A549 (cell line): ENCODE measurements at regions not wholly inside any gene's neighbourhood (a gene's known extent, or its start where the extent isn't known, plus 50 kb on each side); places are given as distances from the start of the nearest gene placed in this dataset.

ENCODE experiments used
- ATAC-seq, 2 experiments: fragments of 200-7000 bp in 1 of 2; fragments of >200 bp in 1 of 2; cut with Nextera tagmentation in 1 of 2; cut with Tn5 transposase in 1 of 2; 3 replicates each; pipeline versions ENCODE4 v1.8.0 to v1.9.1; 2018 to 2020; ENCODE audit warnings: mild to moderate bottlenecking in 1 of 2, moderate library complexity in 1 of 2
- CTCF ChIA-PET: fragments of 300-600 bp; sonication (Branson Sonifier 250); formaldehyde crosslinking; extraction: SDS; loops from one replicate; lab custom pipeline; 2021; ENCODE audit warnings: antibody characterized with exemption, inconsistent platforms; lab: Yijun Ruan, JAX
- POLR2A ChIA-PET: fragments of 350-600 bp; formaldehyde crosslinking; extraction: SDS; loops from one replicate; lab custom pipeline; 2021; ENCODE audit warnings: antibody characterized with exemption, inconsistent platforms; lab: Yijun Ruan, JAX
- DNase-seq, 2 experiments: peaks; one replicate each; pipeline versions ENCODE4 v3.0.0 to v3.0.0-alpha.2; 2011 to 2016; ENCODE audit warnings: low read depth in 1 of 2, low spot score in 1 of 2
- FAIRE-seq: peaks from 2 replicates; lab custom pipeline; 2011; peaks lifted over from hg19 to GRCh38; lab: Jason Lieb, UNC
- H3K27ac ChIP-seq, 2 experiments: fragments of >200 bp; sonication (Bioruptor Twin); formaldehyde crosslinking; 3 replicates each; pipeline ENCODE4 v1.5.1; 2016 to 2017
- H3K4me1 ChIP-seq: fragments of >200 bp; sonication (Bioruptor Twin); formaldehyde crosslinking; 3 replicates; pipeline ENCODE4 v1.6.1; 2016
- H3K4me2 ChIP-seq: fragments of >200 bp; sonication (Bioruptor Twin); formaldehyde crosslinking; 3 replicates; pipeline ENCODE4 v1.6.1; 2016
- H3K4me3 ChIP-seq: fragments of >200 bp; sonication (Bioruptor Twin); formaldehyde crosslinking; 3 replicates; pipeline ENCODE4 v1.5.1; 2016
- H3K9me3 ChIP-seq: fragments of >200 bp; sonication (Bioruptor Twin); formaldehyde crosslinking; 3 replicates; pipeline ENCODE4 v1.6.1; 2016
- CBX2 ChIP-seq: fragments of 200-600 bp; sonication (generic); IDR thresholded peaks from 2 replicates; pipeline ENCODE4 v1.6.1; 2016; ENCODE audit warnings: low read depth, mild to moderate bottlenecking, borderline replicate concordance
- EHF ChIP-seq: fragments of 250-450 bp; sonication (Bioruptor Pico); IDR thresholded peaks from 2 replicates; pipeline ENCODE4 v1.5.0; 2020; ENCODE audit warnings: mild to moderate bottlenecking
- FOSB ChIP-seq: fragments of 250-450 bp; sonication (Bioruptor Pico); IDR thresholded peaks from 2 replicates; pipeline ENCODE4 v1.5.0; 2020; ENCODE audit warnings: mild to moderate bottlenecking, moderate library complexity
- FOSL2 ChIP-seq, 2 experiments: fragments of 450-650 bp in 1 of 2; fragments of >200 bp in 1 of 2; sonication (Bioruptor Twin) in 1 of 2; formaldehyde crosslinking; IDR thresholded peaks; 2 replicates each; pipeline versions ENCODE4 v1.5.0 to v1.6.1; 2016 to 2020; ENCODE audit warnings: mild to moderate bottlenecking in 1 of 2, moderate library complexity in 1 of 2
- HEYL ChIP-seq: fragments of 250-450 bp; sonication (Bioruptor Pico); IDR thresholded peaks from 2 replicates; pipeline ENCODE4 v1.8.0; 2021; ENCODE audit warnings: mild to moderate bottlenecking, moderate library complexity
- HOXA7 ChIP-seq: fragments of 250-450 bp; sonication (Bioruptor Pico); IDR thresholded peaks from 2 replicates; pipeline ENCODE4 v1.5.0; 2020; ENCODE audit warnings: mild to moderate bottlenecking, moderate library complexity
- JUN ChIP-seq, 2 experiments: fragments of >200 bp; sonication (Bioruptor Twin); formaldehyde crosslinking; IDR thresholded peaks; 2 replicates in 1 of 2; 3 replicates in 1 of 2; pipeline ENCODE4 v1.6.1; 2016 to 2017
- MAZ ChIP-seq: fragments of 150-350 bp; IDR thresholded peaks from 2 replicates; pipeline ENCODE4 v1.6.1; 2014; ENCODE audit warnings: antibody characterized with exemption, low read depth, low read length, borderline replicate concordance
- NFE2L2 ChIP-seq: fragments of 150-350 bp; conservative IDR thresholded peaks from 2 replicates; pipeline ENCODE4 v1.6.1; 2014; ENCODE audit warnings: low read length
- NR3C1 ChIP-seq: fragments of >200 bp; sonication (Bioruptor Twin); formaldehyde crosslinking; IDR thresholded peaks from 3 replicates; pipeline ENCODE4 v1.6.1; 2017
- PHF8 ChIP-seq: fragments of 200-600 bp; sonication (generic); IDR thresholded peaks from 2 replicates; pipeline ENCODE4 v1.6.1; 2016; ENCODE audit warnings: low read depth, mild to moderate bottlenecking, antibody characterized with exemption, moderate library complexity, borderline replicate concordance
- POLR2A ChIP-seq: IDR thresholded peaks from 2 replicates; pipeline ENCODE4 v1.6.1; 2012; ENCODE audit warnings: mild to moderate bottlenecking, low read length
- RAD21 ChIP-seq, 2 experiments: fragments of >200 bp in 1 of 2; sonication (Bioruptor Twin) in 1 of 2; formaldehyde crosslinking in 1 of 2; IDR thresholded peaks in 1 of 2; conservative IDR thresholded peaks in 1 of 2; 2 replicates in 1 of 2; 3 replicates in 1 of 2; pipeline ENCODE4 v1.6.1; 2012 to 2018; ENCODE audit warnings: inconsistent platforms in 1 of 2
- RFX5 ChIP-seq: fragments of 450-650 bp; IDR thresholded peaks from 2 replicates; pipeline ENCODE4 v1.7.1; 2014; ENCODE audit warnings: antibody characterized with exemption, mild to moderate bottlenecking, moderate library complexity
- SMC3 ChIP-seq: fragments of >200 bp; sonication (Bioruptor Twin); formaldehyde crosslinking; IDR thresholded peaks from 3 replicates; pipeline ENCODE4 v1.6.1; 2018; ENCODE audit warnings: inconsistent platforms
- TFCP2L1 ChIP-seq: fragments of 250-450 bp; sonication (Bioruptor Pico); IDR thresholded peaks from 2 replicates; pipeline ENCODE4 v1.5.0; 2021; ENCODE audit warnings: mild to moderate bottlenecking
- ZFP36 ChIP-seq: fragments of 450-650 bp; IDR thresholded peaks from 2 replicates; pipeline ENCODE4 v1.6.1; 2014; ENCODE audit warnings: borderline replicate concordance; ENCODE audit not compliant: partially characterized antibody
- WGBS: methylation state at CpG from one replicate; pipeline ENCODE4 v1.1.6; 2017; ENCODE audit errors: missing lambda C conversion rate; 5-methylcytosine and 5-hydroxymethylcytosine counted together
- TF ChIP-seq, protein P1 (sequence below): IDR thresholded peaks from 2 replicates; pipeline ENCODE4 v1.6.1; 2012
- TF ChIP-seq, protein P2 (sequence below): IDR thresholded peaks from 2 replicates; pipeline ENCODE4 v1.6.1; 2012; ENCODE audit warnings: low read depth, borderline replicate concordance
- TF ChIP-seq, protein P3 (sequence below): fragments of 150-350 bp; IDR thresholded peaks from 2 replicates; pipeline ENCODE4 v1.6.1; 2014; ENCODE audit warnings: low read depth, mild to moderate bottlenecking, low read length

DNA sequence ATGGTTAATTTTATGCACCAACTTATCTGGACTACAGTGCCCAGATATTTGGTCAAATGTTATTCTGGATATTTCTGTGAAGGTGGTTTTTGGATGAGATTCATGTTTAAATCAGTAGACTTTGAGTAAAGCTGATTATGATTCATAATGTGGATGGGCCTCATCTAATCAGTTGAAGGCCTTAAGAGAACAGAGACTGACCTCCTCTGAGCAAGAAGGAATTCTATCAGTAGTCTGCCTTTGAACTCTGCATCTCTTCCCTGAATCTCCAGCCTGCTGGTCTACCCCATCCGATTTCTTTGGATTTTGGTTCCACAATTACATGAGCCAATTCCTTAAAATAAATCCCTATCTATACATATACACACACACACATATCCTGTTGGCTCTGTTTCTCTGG is 82.8 kb upstream of the MAP4K3 start:
- Histone ChIP-seq H3K4me1 (peaks cover 39% of the 10 kb centered on the region), H3K9me3 (peaks cover 17% of the 10 kb centered on the region), H3K4me2 (no peak overlapping the region), H3K27ac (no peak overlapping the region), H3K4me3 (no peak overlapping the region)
- POLR2A ChIA-PET, result no interaction called here
- TF ChIP-seq PHF8, result no peak
- TF ChIP-seq TFCP2L1 (CRISPR knock-in tag), result no peak
- no peak for TF ChIP-seq MAZ
- no peak for TF ChIP-seq FOSL2 (IDR thresholded peaks at IDR 0.05)
- no peak for TF ChIP-seq FOSL2 (CRISPR knock-in tag; IDR thresholded peaks at IDR 0.05)
- TF ChIP-seq NFE2L2, result no peak
- no peak for TF ChIP-seq NR3C1
- TF ChIP-seq, protein P1, sequence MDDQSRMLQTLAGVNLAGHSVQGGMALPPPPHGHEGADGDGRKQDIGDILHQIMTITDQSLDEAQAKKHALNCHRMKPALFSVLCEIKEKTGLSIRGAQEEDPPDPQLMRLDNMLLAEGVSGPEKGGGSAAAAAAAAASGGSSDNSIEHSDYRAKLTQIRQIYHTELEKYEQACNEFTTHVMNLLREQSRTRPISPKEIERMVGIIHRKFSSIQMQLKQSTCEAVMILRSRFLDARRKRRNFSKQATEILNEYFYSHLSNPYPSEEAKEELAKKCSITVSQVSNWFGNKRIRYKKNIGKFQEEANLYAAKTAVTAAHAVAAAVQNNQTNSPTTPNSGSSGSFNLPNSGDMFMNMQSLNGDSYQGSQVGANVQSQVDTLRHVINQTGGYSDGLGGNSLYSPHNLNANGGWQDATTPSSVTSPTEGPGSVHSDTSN, result no peak
- no peak for TF ChIP-seq EHF (CRISPR knock-in tag)
- TF ChIP-seq, protein P2, sequence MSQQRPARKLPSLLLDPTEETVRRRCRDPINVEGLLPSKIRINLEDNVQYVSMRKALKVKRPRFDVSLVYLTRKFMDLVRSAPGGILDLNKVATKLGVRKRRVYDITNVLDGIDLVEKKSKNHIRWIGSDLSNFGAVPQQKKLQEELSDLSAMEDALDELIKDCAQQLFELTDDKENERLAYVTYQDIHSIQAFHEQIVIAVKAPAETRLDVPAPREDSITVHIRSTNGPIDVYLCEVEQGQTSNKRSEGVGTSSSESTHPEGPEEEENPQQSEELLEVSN, result no peak
- no peak for TF ChIP-seq POLR2A
- no peak for TF ChIP-seq RFX5
- no peak for TF ChIP-seq RAD21 (conservative IDR thresholded peaks at IDR 0.05 in 1 of 2, IDR thresholded peaks at IDR 0.05 in 1 of 2)
- TF ChIP-seq SMC3, result no peak
- no peak for TF ChIP-seq ZFP36
- no peak for TF ChIP-seq JUN (IDR thresholded peaks at IDR 0.05)
- FAIRE-seq (no peak), ATAC-seq (no peak), DNase-seq (no peak)
- CTCF ChIA-PET, result interaction anchor here (0.6 to 1.1 kb wide), 2 partner anchors 9 to 68 kb away, joined by 3 to 4 read pairs; no protein-coding TSS in a partner anchor
- WGBS, result 89% methylated on average over 1 of the region's 1 CpG

DNA sequence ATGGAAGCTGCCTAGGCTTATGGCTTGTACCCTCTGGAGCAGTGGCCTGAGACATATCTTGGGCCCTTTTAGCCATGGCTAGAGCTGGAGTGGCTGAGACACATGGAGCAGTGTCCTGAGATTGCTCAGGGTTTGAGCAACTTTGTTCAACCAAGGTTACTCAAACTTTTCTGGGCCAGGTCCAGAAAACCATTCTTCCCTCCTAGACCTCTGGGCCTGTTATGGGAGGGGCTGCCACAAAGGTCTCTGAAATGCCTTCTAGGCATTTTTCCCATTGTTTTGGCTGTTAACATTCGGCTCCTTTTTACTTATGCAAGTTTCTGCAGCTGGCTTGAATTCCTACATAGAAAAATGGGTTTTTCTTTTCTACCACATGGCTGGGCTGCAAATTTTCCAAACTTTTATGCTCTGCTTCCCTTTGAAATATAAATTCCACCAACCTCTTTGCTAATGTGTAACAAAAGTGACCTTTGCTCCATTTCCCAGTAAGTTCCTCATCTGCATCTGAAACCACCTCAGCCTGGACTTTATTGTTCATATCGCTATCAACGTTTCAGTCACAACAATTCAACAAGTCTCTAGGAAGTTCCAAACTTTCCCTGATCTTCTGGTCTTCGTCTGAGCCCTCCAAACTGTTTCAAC is 84.9 kb upstream of the MAP4K3 start:
- Histone ChIP-seq H3K4me1 (peaks cover 41% of the 10 kb centered on the region), H3K9me3 (peaks cover 17% of the 10 kb centered on the region), H3K27ac (peak overlapping the region in 1 of 2 experiments; percentile 78; a peak in 2 of 6 replicates), H3K4me3 (no peak overlapping the region), H3K4me2 (no peak overlapping the region)
- FAIRE-seq (no peak), DNase-seq (no peak), ATAC-seq (no peak)
- 75% methylated on average over 4 of the region's 4 CpGs for WGBS
- POLR2A ChIA-PET, result no interaction called here
- no peak for TF ChIP-seq FOSL2 (IDR thresholded peaks at IDR 0.05)
- TF ChIP-seq FOSL2 (CRISPR knock-in tag; IDR thresholded peaks at IDR 0.05), result no peak
- TF ChIP-seq ZFP36, result peak; percentile 92
- CTCF ChIA-PET, result no interaction called here

DNA sequence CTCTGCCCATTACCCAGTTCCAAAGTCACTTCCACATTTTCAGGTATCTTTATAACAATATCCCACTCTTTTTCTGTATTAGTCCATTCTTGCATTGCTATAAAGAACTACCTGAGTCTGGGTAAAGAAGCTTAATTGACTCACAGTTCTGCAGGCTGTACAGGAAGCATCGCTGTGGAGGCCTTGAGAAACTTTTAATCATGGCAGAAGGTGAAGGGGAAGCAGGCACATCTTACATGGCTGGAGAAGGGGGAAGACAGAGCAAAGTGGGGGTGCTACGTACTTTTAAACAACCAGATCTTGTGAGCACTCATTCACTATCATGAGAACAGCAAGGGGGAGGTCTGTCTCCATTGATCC is 85.4 kb upstream of the MAP4K3 start:
- POLR2A ChIA-PET, result no interaction called here
- Histone ChIP-seq H3K4me3 (no peak overlapping the region), H3K4me2 (no peak overlapping the region), H3K27ac (peak overlapping the region; percentile 78 to 79; a peak in 5 of 6 replicates), H3K9me3 (peaks cover 17% of the 10 kb centered on the region), H3K4me1 (peaks cover 36% of the 10 kb centered on the region)
- TF ChIP-seq, protein P3, sequence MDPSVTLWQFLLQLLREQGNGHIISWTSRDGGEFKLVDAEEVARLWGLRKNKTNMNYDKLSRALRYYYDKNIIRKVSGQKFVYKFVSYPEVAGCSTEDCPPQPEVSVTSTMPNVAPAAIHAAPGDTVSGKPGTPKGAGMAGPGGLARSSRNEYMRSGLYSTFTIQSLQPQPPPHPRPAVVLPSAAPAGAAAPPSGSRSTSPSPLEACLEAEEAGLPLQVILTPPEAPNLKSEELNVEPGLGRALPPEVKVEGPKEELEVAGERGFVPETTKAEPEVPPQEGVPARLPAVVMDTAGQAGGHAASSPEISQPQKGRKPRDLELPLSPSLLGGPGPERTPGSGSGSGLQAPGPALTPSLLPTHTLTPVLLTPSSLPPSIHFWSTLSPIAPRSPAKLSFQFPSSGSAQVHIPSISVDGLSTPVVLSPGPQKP, result no peak
- no peak for TF ChIP-seq JUN (IDR thresholded peaks at IDR 0.05)
- TF ChIP-seq FOSB (CRISPR knock-in tag), result no peak
- no peak for TF ChIP-seq HEYL
- no peak for TF ChIP-seq CBX2
- TF ChIP-seq HOXA7, result no peak
- FAIRE-seq (no peak), ATAC-seq (no peak), DNase-seq (no peak)
- WGBS, result 79% methylated on average over 2 of the region's 2 CpGs
- CTCF ChIA-PET, result interaction anchor here (3.8 kb wide), 1 partner anchor 10 kb away, joined by 21 read pairs; no protein-coding TSS in a partner anchor
